Transverse colon (tissue), 4 donors: ENCODE measurements at regions not wholly inside any gene's neighbourhood (a gene's known extent, or its start where the extent isn't known, plus 50 kb on each side); places are given as distances from the start of the nearest gene placed in this dataset.

Experiments
- DNase-seq: peaks from one replicate; pipeline ENCODE4 v3.0.0-alpha.2; 2019
- H3K27ac ChIP-seq, 4 donors: fragments of 200-600 bp; sonication (generic); 2 replicates each; pipeline ENCODE4 v1.5.1; 2016 to 2018; ENCODE audit warnings: inconsistent platforms in 4 of 4
- H3K27me3 ChIP-seq: fragments of 200-600 bp; sonication (generic); 2 replicates; pipeline ENCODE4 v1.5.1; 2017; ENCODE audit warnings: inconsistent platforms
- H3K36me3 ChIP-seq, 4 donors: fragments of 200-600 bp; sonication (generic); 2 replicates each; pipeline ENCODE4 v1.5.1; 2017 to 2019; ENCODE audit warnings: inconsistent platforms in 4 of 4
- H3K4me1 ChIP-seq, 4 donors: fragments of 200-600 bp; sonication (generic); 2 replicates each; pipeline ENCODE4 v1.5.1; 2017 to 2020; ENCODE audit warnings: inconsistent platforms in 4 of 4
- H3K4me3 ChIP-seq, 4 donors: fragments of 200-600 bp; sonication (generic); 1 replicate in 1 of 4; 2 replicates in 3 of 4; pipeline versions ENCODE4 v1.5.1 to v1.6.1; 2017 to 2019; ENCODE audit warnings: inconsistent platforms in 4 of 4
- H3K9me3 ChIP-seq, 2 donors: fragments of 200-600 bp; sonication (generic); 2 replicates each; pipeline ENCODE4 v1.5.1; 2017 to 2019; ENCODE audit warnings: inconsistent platforms in 2 of 2
- CTCF ChIP-seq, 5 experiments: fragments of 200-600 bp in 3 of 5; fragments of 450-650 bp in 2 of 5; sonication (generic) in 3 of 5; IDR thresholded peaks; 1 replicate in 2 of 5; 2 replicates in 3 of 5; pipeline ENCODE4 v1.5.1; 2016 to 2017; ENCODE audit warnings: antibody characterized with exemption in 5 of 5, inconsistent platforms in 3 of 5, mild to moderate bottlenecking in 2 of 5, moderate library complexity in 1 of 5
- EP300 ChIP-seq: sonication (generic); formaldehyde crosslinking; IDR thresholded peaks from one replicate; pipeline ENCODE4 v1.6.1; 2017; ENCODE audit warnings: antibody characterized with exemption, low read depth
- POLR2A ChIP-seq: fragments of 450-650 bp; IDR thresholded peaks from one replicate; pipeline ENCODE4 v1.6.1; 2016; ENCODE audit warnings: antibody characterized with exemption, mild to moderate bottlenecking, moderate library complexity
- POLR2AphosphoS5 ChIP-seq, 3 donors: sonication (generic); formaldehyde crosslinking; IDR thresholded peaks; one replicate each; pipeline ENCODE4 v1.6.1; 2016; ENCODE audit warnings: antibody characterized with exemption in 3 of 3
- WGBS, 2 donors: methylation state at CpG; one replicate each; pipeline ENCODE4 v1.1.5; 2018; ENCODE audit warnings: low coverage in 1 of 2; 5-methylcytosine and 5-hydroxymethylcytosine counted together
- in situ Hi-C, 4 donors: fragments of 200-750 bp; cut with MboI; loops; one replicate each; pipeline versions ENCODE4 v1.15.0 to v1.15.1; 2017; ENCODE audit warnings: low sequenced_read_pairs in 3 of 4, low pct_ligation_motif_present in 1 of 4, low pct_unique_long_range_greater_than_20kb in 1 of 4
- intact Hi-C: fragments of 100-400 bp; cut with DNase I; formaldehyde crosslinking; loops from one replicate; pipeline ENCODE4 v1.15.1; 2023; ENCODE audit warnings: low total_unique reads

DNA sequence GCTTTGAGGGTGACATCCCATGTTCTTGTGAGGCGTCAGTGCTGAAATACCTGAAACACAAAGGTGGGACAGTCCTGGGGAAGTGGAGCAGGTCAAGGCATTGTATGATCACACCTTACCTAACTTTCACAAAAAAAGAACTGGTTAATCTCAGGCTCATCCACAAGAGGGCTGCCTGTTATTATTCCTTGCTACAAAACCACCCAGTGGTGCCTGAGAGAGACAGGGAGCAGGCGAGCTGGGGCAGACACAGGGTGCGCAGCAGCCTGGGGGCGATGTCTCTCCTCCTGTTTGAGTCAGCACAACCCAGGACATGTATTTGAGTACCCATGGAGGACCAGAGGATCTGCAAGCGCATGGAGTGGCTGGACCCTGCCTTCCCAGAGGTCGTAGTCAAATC lies 316.8 kb upstream of the ATP10A start:
- 71% methylated on average over 6 of the region's 6 CpGs; no CpG with 5 or more reads in 1 of the 2 donors for WGBS, 2 donors
- no peak for TF ChIP-seq POLR2A
- no peak for TF ChIP-seq EP300
- TF ChIP-seq CTCF (IDR thresholded peaks at IDR 0.05) = no peak
- TF ChIP-seq POLR2AphosphoS5 (IDR thresholded peaks at IDR 0.05) = no peak
- Histone ChIP-seq H3K4me1 (no peaks in the 10 kb centered on the region), H3K9me3 (no peaks in the 10 kb centered on the region), H3K36me3 (no peaks in the 10 kb centered on the region), H3K27me3 (no peaks in the 10 kb centered on the region), H3K4me3 (no peak overlapping the region), H3K27ac (no peak overlapping the region)
- intact Hi-C loops = no loop called here
- in situ Hi-C loops = loop anchor here in 1 of 4 donors (25.0 kb wide), 1 partner anchor 118 kb away; no protein-coding TSS in a partner anchor
- no peak for DNase-seq

DNA sequence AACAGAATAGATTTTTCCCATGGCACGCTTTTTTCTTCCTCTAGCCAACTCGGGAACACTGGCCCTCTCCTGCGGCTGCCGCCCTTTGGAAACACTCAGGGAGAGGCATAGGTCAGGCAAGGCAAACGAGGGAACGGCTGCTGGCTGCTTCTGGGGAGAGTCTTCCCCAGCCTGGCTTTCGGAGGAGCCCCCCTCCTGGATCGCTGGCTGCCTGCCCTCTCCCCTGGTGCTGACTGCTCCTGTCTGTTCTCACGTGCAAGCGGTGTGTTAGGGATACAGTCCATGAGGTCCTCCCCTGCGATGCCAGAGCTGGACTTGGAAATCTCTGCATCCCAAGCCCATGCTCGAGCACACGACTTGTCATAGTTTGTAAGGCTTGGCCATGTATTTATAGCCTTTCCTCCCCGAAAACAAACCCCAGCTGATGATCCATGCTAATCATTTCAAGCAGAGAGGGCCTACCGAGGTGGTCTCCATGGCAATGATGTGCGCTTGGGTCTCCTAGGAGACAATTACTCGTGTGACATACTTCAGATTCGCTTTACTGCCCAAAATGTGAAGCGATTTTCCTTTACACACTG lies 315.6 kb upstream of the ATP10A start:
- DNase-seq = no peak
- Histone ChIP-seq H3K36me3 (no peaks in the 10 kb centered on the region), H3K27ac (no peak overlapping the region), H3K4me1 (no peaks in the 10 kb centered on the region), H3K27me3 (no peaks in the 10 kb centered on the region), H3K4me3 (no peak overlapping the region), H3K9me3 (no peaks in the 10 kb centered on the region)
- intact Hi-C loops = no loop called here
- in situ Hi-C loops = loop anchor here in 1 of 4 donors (25.0 kb wide), 1 partner anchor 116 kb away; no protein-coding TSS in a partner anchor
- no peak for TF ChIP-seq CTCF (IDR thresholded peaks at IDR 0.05)
- TF ChIP-seq POLR2AphosphoS5 (IDR thresholded peaks at IDR 0.05) = no peak
- TF ChIP-seq POLR2A = no peak
- TF ChIP-seq EP300 = no peak
- WGBS, 2 donors = 59 to 60% methylated on average over 8 to 19 of the region's 19 CpGs

DNA sequence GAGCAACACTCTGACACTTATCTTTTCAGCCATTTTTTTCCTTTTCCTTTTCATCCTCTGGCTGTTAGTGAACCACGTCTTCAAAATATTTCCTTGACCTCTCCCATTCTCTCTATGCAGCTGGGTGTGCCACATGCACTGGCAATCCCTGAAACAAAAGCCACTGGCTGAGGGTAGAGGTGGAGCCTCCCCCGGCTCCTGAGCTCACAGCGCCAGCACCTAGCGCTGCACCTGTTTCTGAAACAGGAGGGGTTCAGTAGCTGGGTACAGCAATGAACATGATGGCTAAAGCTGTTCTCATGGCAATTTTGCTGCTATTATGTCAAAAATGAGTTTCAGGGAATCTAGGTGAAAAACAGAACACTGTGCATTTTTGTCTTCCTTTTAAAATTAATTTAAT lies 314.7 kb upstream of the ATP10A start:
- intact Hi-C loops = no loop called here
- H3K4me1 ChIP-seq = no peaks in the 10 kb centered on the region
- no peak overlapping the region for H3K27ac ChIP-seq
- WGBS, 2 donors = 56 to 65% methylated on average over 4 of the region's 4 CpGs
- in situ Hi-C loops = loop anchor here in 1 of 4 donors (25.0 kb wide), 1 partner anchor 116 kb away; no protein-coding TSS in a partner anchor
- H3K27me3 ChIP-seq = no peaks in the 10 kb centered on the region
- no peak for TF ChIP-seq POLR2AphosphoS5 (IDR thresholded peaks at IDR 0.05)
- TF ChIP-seq POLR2A = no peak
- TF ChIP-seq EP300 = no peak
- no peak for TF ChIP-seq CTCF (IDR thresholded peaks at IDR 0.05)
- DNase-seq = no peak
- no peak overlapping the region for H3K4me3 ChIP-seq
- H3K36me3 ChIP-seq = no peaks in the 10 kb centered on the region
- no peaks in the 10 kb centered on the region for H3K9me3 ChIP-seq

- no peaks in the 10 kb centered on the region for H3K36me3 ChIP-seq
- H3K27me3 ChIP-seq = no peaks in the 10 kb centered on the region
- in situ Hi-C loops = loop anchor here in 1 of 4 donors (25.0 kb wide), 1 partner anchor 115 kb away; no protein-coding TSS in a partner anchor
- H3K4me3 ChIP-seq = no peak overlapping the region
- H3K27ac ChIP-seq = no peak overlapping the region
- DNase-seq = no peak
- intact Hi-C loops = no loop called here
- H3K9me3 ChIP-seq = no peaks in the 10 kb centered on the region
- no peaks in the 10 kb centered on the region for H3K4me1 ChIP-seq
- no peak for TF ChIP-seq CTCF (IDR thresholded peaks at IDR 0.05)
- TF ChIP-seq POLR2A = no peak
- no peak for TF ChIP-seq POLR2AphosphoS5 (IDR thresholded peaks at IDR 0.05)
- no peak for TF ChIP-seq EP300
- WGBS, 2 donors = 75% methylated on average over 10 of the region's 10 CpGs; no CpG with 5 or more reads in 1 of the 2 donors
Observed at GRCh38 chr15:26176831-26177230, 313.7 kb upstream of the ATP10A start.
